ENCODE measurements at regions not wholly inside any gene's neighbourhood (a gene's known extent, or its start where the extent isn't known, plus 50 kb on each side); places are given as distances from the start of the nearest gene placed in this dataset.

- TF ChIP-seq POLR2AphosphoS5 (IDR thresholded peaks at IDR 0.05; ENCODE audit: insufficient read depth, low read depth, low read length) (no peak), CTCF (IDR thresholded peaks at IDR 0.05; ENCODE audit: extremely low read depth in 1 of 2, insufficient read depth in 1 of 2, low read depth in 1 of 2, low read length in 2 of 2) (no peak), POLR2A (IDR thresholded peaks at IDR 0.05; ENCODE audit: low read depth, low read length) (no peak)
Observed at GRCh38 chr5:125654392-125654791, 768.8 kb upstream of the GRAMD2B start.

Data from endothelial cell of umbilical vein (primary cell).